ENCODE measurements at regions not wholly inside any gene's neighbourhood (a gene's known extent, or its start where the extent isn't known, plus 50 kb on each side); places are given as distances from the start of the nearest gene placed in this dataset.

- no peak for TF ChIP-seq TSC22D2 (CRISPR knock-in tag; IDR thresholded peaks at IDR 0.05; ENCODE audit: borderline replicate concordance)
- no peak for TF ChIP-seq SUZ12 (IDR thresholded peaks at IDR 0.05; ENCODE audit: low read depth, low read length)
- TF ChIP-seq, protein P1, sequence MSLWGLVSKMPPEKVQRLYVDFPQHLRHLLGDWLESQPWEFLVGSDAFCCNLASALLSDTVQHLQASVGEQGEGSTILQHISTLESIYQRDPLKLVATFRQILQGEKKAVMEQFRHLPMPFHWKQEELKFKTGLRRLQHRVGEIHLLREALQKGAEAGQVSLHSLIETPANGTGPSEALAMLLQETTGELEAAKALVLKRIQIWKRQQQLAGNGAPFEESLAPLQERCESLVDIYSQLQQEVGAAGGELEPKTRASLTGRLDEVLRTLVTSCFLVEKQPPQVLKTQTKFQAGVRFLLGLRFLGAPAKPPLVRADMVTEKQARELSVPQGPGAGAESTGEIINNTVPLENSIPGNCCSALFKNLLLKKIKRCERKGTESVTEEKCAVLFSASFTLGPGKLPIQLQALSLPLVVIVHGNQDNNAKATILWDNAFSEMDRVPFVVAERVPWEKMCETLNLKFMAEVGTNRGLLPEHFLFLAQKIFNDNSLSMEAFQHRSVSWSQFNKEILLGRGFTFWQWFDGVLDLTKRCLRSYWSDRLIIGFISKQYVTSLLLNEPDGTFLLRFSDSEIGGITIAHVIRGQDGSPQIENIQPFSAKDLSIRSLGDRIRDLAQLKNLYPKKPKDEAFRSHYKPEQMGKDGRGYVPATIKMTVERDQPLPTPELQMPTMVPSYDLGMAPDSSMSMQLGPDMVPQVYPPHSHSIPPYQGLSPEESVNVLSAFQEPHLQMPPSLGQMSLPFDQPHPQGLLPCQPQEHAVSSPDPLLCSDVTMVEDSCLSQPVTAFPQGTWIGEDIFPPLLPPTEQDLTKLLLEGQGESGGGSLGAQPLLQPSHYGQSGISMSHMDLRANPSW (CRISPR knock-in tag; IDR thresholded peaks at IDR 0.05; ENCODE audit: borderline replicate concordance): no peak
- no peak for TF ChIP-seq ZMYM2 (CRISPR knock-in tag; IDR thresholded peaks at IDR 0.05)
- TF ChIP-seq USF2 (IDR thresholded peaks at IDR 0.05; ENCODE audit: low read depth, low read length): no peak
- no peak for TF ChIP-seq USF2 (CRISPR knock-in tag; IDR thresholded peaks at IDR 0.05; ENCODE audit: borderline replicate concordance)
- no peak for TF ChIP-seq ZBTB7B (CRISPR knock-in tag; IDR thresholded peaks at IDR 0.05)
- TF ChIP-seq IKZF4 (CRISPR knock-in tag; IDR thresholded peaks at IDR 0.05; ENCODE audit: borderline replicate concordance, low read depth, not compliant biosample characterization): no peak
Measured at GRCh38 chr10:128908099-128908498, 558.9 kb upstream of the MGMT start (continued).

DNA sequence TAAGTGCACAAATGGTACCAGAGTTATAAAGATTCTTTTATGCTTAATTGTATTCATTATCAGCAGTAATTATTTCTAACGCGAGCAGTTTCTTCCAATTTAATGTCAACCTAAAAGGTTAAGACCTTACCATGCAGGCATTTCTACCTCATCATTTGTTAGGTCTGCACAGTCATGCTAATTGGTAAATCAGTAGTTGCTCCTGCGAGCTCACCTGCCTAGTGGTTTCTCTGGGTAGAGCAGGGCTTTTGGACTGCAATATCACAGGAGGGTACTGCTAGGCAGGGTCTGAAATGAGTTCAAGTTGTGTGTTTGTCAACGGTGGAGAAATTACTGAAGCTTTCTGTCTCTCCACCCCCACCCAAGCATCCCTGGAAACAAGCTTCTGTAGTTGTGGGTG is 558.5 kb upstream of the MGMT start:
- H3K4me2 ChIP-seq (ENCODE audit: low read depth, low read length): no peak overlapping the region
- intact Hi-C loops (cut with micrococcal nuclease; ENCODE audit: unreplicated experiment) (no loop called here), in situ Hi-C loops (cut with HindIII; ENCODE audit: extremely low pct_ligation_motif_present, low pct_unique_long_range_greater_than_20kb) (no loop called here)
- no peak for FAIRE-seq
- BruUV-seq (replicated peaks): no TSS peak
- no peaks in the 10 kb centered on the region for H3K4me1 ChIP-seq (ENCODE audit: insufficient read depth, low read length)
- CTCF ChIA-PET (ENCODE audit: low intra/inter-chr PET ratio, low total read pairs): no interaction called here
- no peak overlapping the region for H3K4me3 ChIP-seq (replicated peaks in 1 of 3; ENCODE audit: insufficient read depth in 1 of 3, low read depth in 2 of 3, low read length in 3 of 3)
- 0% methylated on average over 4 of the region's 4 CpGs for WGBS (ENCODE audit: low lambda C conversion rate)
- no peaks in the 10 kb centered on the region for H3K36me3 ChIP-seq (replicated peaks in 1 of 2; ENCODE audit: control insufficient read depth in 1 of 2, insufficient read depth in 2 of 2, low read length in 2 of 2)
- ATAC-seq: no peak
- no peak overlapping the region for H3K9ac ChIP-seq (ENCODE audit: insufficient read depth, low read depth, low read length)
- no peak for DNase-seq (ENCODE audit: low spot score)
- no peak overlapping the region for H3K27ac ChIP-seq (ENCODE audit: extremely low read length, insufficient read depth, low read length)
- no peaks in the 10 kb centered on the region for H4K20me1 ChIP-seq (ENCODE audit: insufficient read depth, low read length)
- H2AFZ ChIP-seq (ENCODE audit: low read length): no peak overlapping the region
- peaks cover 0 to 7% of the 10 kb centered on the region in 2 experiments; a peak in 1 of 5 replicates for H3K27me3 ChIP-seq (ENCODE audit: control insufficient read depth in 1 of 2, insufficient read depth in 2 of 2, low read length in 2 of 2)
- H3K9me3 ChIP-seq (ENCODE audit: low read length): no peaks in the 10 kb centered on the region
- no peaks in the 10 kb centered on the region for H3K79me2 ChIP-seq (ENCODE audit: insufficient read depth, low read length)
- POLR2A ChIA-PET: no interaction called here
- TF ChIP-seq, protein P1 (CRISPR knock-in tag; IDR thresholded peaks at IDR 0.05; ENCODE audit: borderline replicate concordance): no peak
- no peak for TF ChIP-seq THYN1 (CRISPR knock-in tag; IDR thresholded peaks at IDR 0.05; ENCODE audit: borderline replicate concordance, low read depth)
- TF ChIP-seq ZNF460 (CRISPR knock-in tag; IDR thresholded peaks at IDR 0.05; ENCODE audit: borderline replicate concordance): no peak
- TF ChIP-seq CCAR2 (optimal IDR thresholded peaks at IDR 0.05; ENCODE audit: low read depth, low read length): no peak
- TF ChIP-seq, protein P2, sequence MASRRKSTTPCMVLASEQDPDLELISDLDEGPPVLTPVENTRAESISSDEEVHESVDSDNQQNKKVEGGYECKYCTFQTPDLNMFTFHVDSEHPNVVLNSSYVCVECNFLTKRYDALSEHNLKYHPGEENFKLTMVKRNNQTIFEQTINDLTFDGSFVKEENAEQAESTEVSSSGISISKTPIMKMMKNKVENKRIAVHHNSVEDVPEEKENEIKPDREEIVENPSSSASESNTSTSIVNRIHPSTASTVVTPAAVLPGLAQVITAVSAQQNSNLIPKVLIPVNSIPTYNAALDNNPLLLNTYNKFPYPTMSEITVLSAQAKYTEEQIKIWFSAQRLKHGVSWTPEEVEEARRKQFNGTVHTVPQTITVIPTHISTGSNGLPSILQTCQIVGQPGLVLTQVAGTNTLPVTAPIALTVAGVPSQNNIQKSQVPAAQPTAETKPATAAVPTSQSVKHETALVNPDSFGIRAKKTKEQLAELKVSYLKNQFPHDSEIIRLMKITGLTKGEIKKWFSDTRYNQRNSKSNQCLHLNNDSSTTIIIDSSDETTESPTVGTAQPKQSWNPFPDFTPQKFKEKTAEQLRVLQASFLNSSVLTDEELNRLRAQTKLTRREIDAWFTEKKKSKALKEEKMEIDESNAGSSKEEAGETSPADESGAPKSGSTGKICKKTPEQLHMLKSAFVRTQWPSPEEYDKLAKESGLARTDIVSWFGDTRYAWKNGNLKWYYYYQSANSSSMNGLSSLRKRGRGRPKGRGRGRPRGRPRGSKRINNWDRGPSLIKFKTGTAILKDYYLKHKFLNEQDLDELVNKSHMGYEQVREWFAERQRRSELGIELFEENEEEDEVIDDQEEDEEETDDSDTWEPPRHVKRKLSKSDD (CRISPR knock-in tag; IDR thresholded peaks at IDR 0.05; ENCODE audit: low read depth): no peak
- TF ChIP-seq TOE1 (CRISPR knock-in tag; IDR thresholded peaks at IDR 0.05): no peak

Measured in HepG2 (cell line).